ENCODE measurements at regions not wholly inside any gene's neighbourhood (a gene's known extent, or its start where the extent isn't known, plus 50 kb on each side); places are given as distances from the start of the nearest gene placed in this dataset.
"Not testable (repeated sequence)": the region's sequence is repeated elsewhere in the genome, so short reads cannot be mapped to it uniquely, and the experiment has no call there.

- no peak for DNase-seq (ENCODE audit: low spot score)
Measured at GRCh38 chr2:215831296-215831913, 181.9 kb downstream of the MREG start.

GRCh38 chr2:215830304-215830703 is 183.0 kb downstream of the MREG start:
- peak; percentile 67 for DNase-seq (ENCODE audit: low spot score)

- no peak for DNase-seq (ENCODE audit: low spot score)
Measured at GRCh38 chr2:215829261-215829660, 184.1 kb downstream of the MREG start.

GRCh38 chr2:215828528-215829184 is 184.7 kb downstream of the MREG start:
- DNase-seq (ENCODE audit: low spot score): peak; percentile 61

GRCh38 chr2:215826838-215827441 is 186.4 kb downstream of the MREG start:
- no peak for DNase-seq (ENCODE audit: low spot score)

- DNase-seq (ENCODE audit: low spot score): no peak
Measured at GRCh38 chr2:215826376-215826775, 187.0 kb downstream of the MREG start.

- DNase-seq (ENCODE audit: low spot score): peak; percentile 66
Measured at GRCh38 chr2:215825707-215826106, 187.6 kb downstream of the MREG start.

GRCh38 chr2:215821298-215821697 is 192.1 kb downstream of the MREG start:
- DNase-seq (ENCODE audit: low spot score): not testable (repeated sequence)

- DNase-seq (ENCODE audit: low spot score): not testable (repeated sequence)
Measured at GRCh38 chr2:215819713-215820112, 193.6 kb downstream of the MREG start.

- no peak for DNase-seq (ENCODE audit: low spot score)
Measured at GRCh38 chr2:215817046-215817445, 196.3 kb downstream of the MREG start.

GRCh38 chr2:215816424-215816823 is 196.9 kb downstream of the MREG start:
- DNase-seq (ENCODE audit: low spot score): no peak

- no peak for DNase-seq (ENCODE audit: low spot score)
Measured at GRCh38 chr2:215815960-215816359, 197.4 kb downstream of the MREG start.

GRCh38 chr2:215812966-215813365 is 200.4 kb downstream of the MREG start:
- peak; percentile 66 for DNase-seq (ENCODE audit: low spot score)

- no peak for DNase-seq (ENCODE audit: low spot score)
Measured at GRCh38 chr2:215811409-215812345, 201.7 kb downstream of the MREG start.

- DNase-seq (ENCODE audit: low spot score): no peak
Measured at GRCh38 chr2:215811003-215811402, 202.3 kb downstream of the MREG start.

- no peak for DNase-seq (ENCODE audit: low spot score)
Measured at GRCh38 chr2:215808996-215809395, 204.4 kb downstream of the MREG start.

GRCh38 chr2:215808194-215808593 is 205.2 kb downstream of the MREG start:
- no peak for DNase-seq (ENCODE audit: low spot score)

- DNase-seq (ENCODE audit: low spot score): no peak
Measured at GRCh38 chr2:215805493-215805892, 207.9 kb downstream of the MREG start.

GRCh38 chr2:215803150-215803549 is 210.2 kb downstream of the MREG start:
- no peak for DNase-seq (ENCODE audit: low spot score)

GRCh38 chr2:215799194-215799593 is 214.2 kb downstream of the MREG start:
- no peak for DNase-seq (ENCODE audit: low spot score)

- peak; percentile 67 for DNase-seq (ENCODE audit: low spot score)
Measured at GRCh38 chr2:215797676-215798075, 215.7 kb downstream of the MREG start.

- DNase-seq (ENCODE audit: low spot score): peak; percentile 40
Measured at GRCh38 chr2:215796140-215796855, 217.1 kb downstream of the MREG start.
